GM21367 (cell line): ENCODE measurements at regions not wholly inside any gene's neighbourhood (a gene's known extent, or its start where the extent isn't known, plus 50 kb on each side); places are given as distances from the start of the nearest gene placed in this dataset.

Source experiments
- ATAC-seq: cut with Tn5 transposase; IDR thresholded peaks from one replicate; pipeline ENCODE4 v1.9.1; 2021; ENCODE audit not compliant: unreplicated experiment

DNA sequence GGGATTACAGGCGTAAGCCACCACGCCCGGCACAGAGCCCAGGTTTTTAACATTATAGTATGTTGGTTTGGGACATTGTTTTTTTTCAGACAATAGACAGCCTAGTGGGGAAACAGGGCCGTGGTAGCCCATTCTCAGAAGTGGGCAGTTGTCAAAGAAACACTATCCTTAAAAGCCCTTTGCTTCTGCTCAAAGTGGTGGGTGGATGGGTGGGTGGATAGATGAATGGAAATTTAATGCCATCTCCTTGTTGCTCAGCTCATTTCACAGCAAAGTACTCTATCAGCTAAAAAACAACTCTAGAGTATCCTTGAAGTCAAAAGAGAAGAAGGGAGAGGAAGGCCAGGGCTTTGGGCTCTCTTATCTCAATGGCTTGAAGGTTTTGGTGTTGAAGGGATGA lies 137.8 kb downstream of the RRAGC start:
- no peak for ATAC-seq

DNA sequence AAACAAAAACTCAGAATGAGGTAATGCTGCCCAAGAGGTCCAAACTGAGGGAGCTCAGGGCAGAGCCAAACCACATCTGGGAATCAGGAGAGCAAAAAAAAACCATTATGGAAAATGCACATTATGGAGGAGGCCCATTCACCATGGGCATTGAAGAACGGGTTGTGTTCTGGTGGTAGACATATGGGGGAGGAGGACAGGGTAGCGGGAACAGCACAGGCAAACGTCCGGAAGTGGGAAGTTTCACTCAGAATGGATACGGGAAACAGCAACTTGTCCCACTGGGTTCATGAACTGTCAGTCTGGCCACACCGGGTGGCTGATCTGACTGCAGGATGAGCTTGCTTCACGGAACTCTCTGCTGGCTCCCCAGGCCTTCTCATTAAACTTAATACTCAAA lies 139.7 kb downstream of the RRAGC start:
- ATAC-seq, result no peak

DNA sequence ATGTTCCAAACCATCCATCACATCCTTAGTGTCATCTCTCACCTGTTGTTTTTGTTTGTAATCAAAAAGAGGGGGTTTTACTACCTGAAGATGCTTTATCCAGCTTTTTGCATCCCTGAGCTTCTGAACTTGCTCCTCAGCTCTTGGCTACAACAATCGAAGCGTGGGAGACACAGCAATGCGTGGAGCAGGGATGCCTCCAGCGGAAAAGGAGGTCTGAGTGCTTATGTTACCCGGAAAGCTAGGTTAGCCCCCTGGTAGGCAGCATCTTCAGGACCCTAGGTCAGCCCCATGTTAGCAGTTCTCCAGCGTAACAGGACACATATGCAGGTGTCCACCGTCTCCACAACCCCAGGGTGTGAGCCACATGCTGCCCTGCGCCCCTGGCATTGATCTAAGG lies 141.5 kb downstream of the RRAGC start:
- no peak for ATAC-seq

DNA sequence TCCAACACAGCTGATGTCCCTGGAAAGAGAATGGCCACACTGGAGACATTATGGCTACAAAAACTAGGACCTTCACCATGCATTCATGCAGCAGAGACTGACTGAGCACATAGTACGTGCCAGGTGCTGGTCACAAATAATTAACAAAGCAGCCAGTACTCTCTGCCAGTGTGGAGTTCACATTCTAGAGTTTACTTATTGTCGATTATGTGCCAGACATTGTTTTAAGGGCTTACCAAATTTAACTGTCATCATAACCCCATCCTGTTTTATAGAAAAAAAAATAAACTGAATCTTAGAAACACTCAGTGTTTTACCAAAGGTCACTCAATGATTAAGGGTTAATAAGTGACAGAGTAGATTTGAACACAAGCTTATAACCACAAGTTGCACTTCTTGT lies 143.3 kb downstream of the RRAGC start:
- no peak for ATAC-seq

DNA sequence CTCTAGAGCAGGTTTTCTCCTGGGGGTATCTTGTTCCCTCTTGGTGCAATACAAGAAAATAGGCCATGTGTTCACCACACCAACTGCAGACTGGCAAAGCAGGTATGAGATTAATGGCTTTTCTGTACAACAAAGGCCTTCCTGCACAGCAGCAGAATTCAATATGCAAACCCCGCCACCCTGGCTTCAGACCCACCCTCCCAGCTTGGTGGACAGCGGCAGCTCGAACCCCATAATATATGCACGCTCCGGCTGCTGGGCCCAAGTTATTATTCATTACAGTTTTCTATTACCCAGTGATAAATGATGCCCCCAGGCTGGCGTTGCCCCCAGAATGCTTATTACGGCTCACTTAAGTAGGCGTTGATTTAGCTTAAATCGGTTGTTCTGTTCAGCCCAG lies 144.2 kb downstream of the RRAGC start:
- ATAC-seq, result no peak

DNA sequence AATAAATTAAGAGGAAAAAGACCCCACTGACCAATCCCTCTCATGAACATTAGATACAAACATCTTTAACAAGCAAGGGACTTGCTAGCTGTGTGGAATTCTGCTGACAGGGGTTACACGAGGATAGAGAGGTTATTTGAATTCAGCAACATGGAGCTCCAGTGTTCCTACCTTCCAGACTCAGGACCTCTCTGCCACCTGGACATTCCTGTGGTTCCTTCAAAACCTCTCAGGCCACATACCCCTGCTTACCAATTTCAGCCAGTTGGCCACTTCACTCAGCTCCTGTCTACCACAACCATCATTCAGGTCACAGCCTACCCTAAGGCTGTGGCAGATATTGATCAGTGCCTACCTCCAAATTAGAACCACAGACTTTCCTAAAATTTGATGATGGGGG lies 147.5 kb downstream of the RRAGC start:
- no peak for ATAC-seq

DNA sequence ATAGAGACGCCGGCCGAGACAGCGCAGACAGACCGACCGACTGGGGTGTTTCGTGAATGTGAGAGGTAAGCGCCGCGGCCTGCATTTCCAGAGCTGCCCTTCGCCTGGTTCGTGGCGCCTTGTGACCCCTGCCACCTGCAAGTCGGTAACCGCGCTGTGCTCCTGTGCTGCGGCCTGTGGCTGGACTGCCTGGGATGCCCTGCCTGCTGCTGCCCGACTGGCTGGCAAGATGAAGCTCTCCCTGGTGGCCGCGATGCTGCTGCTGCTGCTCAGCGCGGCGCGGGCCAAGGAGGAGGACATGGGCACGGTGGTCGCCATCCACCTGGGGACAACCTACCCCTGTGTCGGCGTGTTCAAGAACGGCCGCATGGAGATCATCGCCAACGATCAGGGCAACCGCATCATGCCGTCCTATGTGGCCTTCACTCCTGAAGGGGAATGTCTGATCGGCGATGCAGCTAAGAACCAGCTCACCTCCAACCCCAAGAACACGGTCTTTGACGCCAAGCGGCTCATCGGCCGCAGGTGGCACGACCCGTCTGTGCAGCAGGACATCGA lies 150.8 kb downstream of the RRAGC start:
- ATAC-seq, result no peak

DNA sequence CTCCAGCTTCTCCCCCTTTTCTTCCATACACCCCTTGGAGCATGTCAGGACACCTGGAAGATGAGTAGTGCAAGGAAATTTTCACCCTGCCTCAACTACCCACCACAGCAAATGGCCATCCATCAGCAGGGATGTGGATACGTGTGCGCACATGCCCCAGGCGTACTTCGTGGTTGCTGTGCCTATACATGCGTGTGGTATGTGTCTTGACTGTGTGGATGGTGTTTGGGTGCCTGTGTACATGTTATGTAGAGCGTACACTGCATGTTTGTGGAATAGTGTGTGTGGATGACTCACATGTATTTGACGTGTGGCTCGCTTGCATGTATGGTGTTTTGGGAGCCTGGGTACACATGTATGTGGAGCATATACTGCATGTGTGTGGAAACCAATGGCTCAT lies 158.5 kb downstream of the RRAGC start:
- no peak for ATAC-seq

DNA sequence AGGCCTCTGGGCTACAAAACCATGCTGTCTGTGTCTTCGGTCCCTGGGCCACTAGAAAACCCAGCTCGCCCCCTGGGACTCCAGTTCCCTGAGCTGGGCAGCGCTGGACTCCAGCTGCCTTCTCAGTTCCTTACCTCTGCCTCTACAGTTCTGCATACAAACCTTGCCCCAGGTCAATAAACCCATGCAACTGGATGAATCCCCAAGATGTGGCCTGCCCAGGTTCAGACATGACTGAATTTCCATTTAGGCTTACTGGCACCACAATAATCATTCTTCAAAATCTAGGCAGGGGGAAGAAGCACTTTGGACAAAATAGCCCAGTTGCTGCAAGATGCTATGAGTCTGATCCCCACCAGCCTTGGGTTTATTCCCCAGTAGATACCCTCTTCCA lies 159.5 kb downstream of the RRAGC start:
- ATAC-seq, result no peak

DNA sequence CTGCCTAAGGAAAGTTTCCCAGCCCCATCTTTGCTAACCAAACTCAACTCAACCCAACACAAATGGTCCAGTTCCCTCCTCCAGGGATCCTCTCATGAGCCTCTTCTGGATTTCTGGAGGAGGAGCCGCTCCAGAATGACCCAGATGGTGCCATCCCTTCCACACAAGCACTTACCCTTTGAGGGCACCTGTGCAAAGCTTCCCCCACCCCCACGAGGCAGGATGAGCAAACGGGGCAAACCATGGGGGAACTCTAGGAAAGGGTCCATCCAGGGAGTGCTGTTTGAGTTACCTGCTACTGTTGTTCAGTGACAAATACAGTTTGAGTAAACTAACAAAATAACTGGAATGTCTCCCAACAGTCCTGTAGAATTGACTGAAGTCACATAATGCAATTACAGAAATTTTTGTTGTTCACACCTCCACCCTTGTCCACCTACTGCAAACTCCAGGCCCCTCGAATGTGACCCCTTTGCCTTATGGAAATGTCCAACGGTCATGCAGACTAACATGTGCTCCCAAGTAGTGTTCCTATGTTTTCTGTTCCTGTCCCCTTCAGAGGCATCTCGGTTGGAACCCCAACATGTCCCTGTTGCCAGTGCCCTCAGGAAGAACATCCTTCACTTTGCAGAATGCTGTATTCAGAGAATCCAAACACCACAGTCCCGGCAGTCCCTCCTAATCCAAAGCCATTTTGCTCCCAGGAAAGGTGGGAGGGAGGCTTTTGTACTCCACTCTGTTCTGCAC lies 160.1 kb downstream of the RRAGC start:
- ATAC-seq, result no peak

DNA sequence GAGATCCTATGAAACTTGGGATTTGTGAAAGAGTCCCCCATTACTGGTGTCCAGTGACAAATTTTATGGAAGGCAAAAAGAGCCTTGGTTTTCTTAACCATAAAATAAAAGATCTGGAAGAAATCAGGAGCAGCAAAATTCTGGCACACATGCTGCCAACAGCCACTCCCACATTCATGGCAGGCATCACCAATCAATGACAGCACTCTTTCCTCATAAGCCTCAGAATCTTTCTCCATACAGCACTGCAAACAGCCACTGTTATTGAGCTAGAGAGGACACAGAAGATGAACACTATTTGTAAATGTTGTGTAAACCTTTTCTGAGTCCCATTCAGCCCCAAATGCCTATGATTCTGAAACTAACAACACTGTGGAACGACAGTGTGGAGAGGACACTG lies 162.2 kb downstream of the RRAGC start:
- no peak for ATAC-seq

DNA sequence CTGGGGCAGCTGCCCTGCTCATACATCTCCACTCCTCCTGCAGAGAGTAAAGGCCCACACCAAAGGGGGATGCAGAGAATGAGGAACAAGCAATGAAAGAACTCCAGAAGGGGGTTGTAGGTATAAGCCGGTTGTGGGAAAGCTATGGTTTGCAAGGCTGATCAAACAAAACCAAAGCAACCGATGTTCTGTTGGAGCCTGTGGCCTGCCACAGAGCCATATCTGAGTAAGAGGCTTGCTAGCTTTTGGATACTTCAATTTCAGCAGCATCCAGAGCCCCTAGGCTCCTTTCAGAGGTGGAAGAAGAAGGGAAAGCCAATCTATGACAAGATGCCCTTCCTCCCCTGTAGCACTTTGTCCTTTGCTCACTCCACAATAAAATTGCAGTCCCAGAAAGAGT lies 163.2 kb downstream of the RRAGC start:
- ATAC-seq, result no peak

DNA sequence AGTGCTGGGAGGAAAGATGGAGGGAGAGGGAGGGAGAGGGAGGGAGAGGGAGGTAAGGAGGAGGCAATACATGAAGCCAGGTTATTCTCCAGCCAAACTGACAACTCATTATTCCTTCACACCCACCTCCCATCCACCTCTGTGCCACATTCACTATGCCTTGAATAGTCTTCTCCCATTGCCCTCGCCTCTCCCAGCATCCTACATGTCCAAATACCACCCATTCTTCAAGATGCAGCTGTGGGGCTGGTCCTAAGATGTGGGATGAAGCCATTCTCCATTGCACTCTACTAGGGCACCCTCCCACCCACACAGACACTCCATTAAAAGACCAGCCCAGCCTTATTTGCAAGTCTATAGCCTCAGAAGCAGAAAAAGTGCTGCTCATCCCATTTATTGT lies 165.8 kb downstream of the RRAGC start:
- ATAC-seq, result no peak

DNA sequence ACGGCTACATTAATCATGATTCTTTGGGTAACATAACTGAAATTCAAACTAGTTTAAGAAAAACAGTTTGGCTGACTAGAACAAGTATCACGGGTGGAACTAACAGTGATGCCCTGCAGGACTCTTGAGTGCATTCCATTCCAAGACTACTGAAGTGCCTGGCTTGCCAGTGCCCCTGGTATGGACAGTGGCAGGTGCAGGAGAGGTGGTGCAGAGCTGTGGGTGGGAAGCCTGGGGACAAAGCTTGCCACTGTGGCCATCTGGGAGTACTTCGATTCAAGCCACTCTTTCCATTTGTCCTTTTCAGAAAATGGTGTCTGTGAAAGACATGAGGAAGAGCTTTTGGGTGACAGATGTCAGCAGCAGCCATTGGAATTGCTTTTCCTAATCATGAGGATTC lies 166.5 kb downstream of the RRAGC start:
- ATAC-seq, result no peak

DNA sequence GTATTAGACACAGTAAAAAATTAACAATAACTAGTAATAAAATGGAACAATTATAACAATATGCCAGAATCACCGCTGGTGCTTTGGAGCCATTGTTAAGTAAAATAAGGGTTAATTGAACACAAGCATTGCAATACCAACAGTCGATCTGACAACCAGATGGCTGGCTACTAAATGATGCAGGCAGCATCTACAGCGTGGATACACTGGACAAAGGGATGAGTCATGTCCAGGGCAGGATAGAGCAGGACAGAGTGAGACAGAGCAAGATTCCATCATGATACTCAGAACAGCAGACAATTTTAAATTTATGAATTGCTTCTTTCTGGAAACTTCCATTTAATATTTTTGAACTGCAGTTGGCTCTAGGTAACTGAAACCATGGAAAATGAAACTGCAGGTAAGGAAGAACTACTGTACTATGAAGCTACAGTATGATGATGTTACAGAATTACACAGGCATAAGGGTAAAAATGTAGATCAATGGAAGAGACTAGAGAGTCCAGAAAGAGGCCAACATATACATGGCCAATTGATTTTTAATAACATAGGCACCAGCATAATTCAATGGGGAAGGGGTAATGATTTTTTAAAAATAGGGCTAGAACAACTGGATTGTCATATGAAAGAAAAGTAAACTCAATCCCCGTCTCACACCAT lies 168.7 kb downstream of the RRAGC start:
- ATAC-seq, result no peak

DNA sequence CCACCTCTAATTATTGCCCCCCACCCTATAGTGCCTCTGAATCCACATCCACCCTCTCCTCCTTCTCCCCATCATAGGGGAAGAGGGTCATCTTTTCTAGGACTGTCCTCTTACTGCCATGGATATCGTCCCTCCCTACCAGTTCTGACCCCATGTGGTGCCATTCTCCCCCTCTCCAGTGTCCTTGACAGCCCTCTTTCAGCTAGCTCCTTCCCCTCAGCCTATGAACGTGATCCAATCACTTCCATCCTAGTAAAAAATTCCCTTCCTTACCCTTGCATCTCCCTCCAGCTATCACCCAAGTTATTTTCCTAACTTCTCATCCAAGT lies 172.7 kb downstream of the RRAGC start:
- no peak for ATAC-seq

DNA sequence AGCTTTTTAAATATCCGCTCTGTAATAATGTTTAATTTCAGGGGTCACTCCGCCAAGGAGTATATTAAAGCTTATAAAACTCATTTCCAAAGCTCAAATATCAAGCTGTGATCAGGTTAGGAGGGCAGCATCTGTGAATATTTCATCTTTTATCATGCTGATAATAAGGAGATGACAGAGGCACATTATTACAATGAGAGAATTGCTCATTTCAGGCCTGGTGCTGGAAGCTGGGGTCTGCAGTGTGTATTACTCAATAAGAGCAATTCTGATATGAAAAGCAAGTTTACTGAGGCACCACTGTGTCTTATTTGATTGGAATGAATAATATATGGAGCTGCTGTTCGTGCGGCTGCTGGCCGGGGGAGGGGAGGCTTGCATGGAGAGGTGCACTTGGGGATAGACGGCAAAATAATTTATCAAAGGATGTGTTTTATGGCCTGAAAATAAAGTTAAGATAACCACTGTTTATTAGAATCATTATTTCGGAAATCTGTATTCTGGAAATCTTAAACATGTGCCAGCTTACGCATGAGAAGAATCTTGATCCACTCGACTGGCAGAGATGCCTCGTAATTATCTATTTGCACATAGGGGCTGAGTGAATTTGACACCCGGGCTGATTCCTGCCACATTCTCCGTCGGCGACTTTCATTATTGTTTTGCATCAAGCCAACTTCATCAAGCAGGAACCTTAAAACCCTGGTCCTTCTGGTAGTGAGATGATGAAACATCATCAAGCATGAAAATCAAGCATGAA lies 173.2 kb downstream of the RRAGC start:
- ATAC-seq, result no peak

DNA sequence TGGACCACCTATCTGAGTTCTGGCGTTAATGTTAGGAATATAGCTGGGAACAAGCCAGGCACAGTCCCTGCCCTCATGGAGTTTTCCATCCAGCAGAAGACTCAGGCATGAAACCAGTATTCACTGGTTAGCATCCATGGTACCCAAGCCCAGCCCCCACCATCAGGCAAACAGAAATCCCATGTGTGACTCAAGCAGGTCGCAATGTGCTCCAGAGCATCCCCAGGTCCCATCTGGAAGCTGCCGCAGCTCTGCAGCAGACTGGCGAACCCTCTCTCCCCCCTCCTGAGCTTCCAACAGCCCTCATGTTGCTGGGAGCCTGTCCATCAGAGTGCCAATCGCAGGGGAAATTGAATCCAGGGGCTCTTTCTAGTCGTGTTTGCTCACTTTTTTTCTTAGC lies 174.2 kb downstream of the RRAGC start:
- ATAC-seq, result no peak

DNA sequence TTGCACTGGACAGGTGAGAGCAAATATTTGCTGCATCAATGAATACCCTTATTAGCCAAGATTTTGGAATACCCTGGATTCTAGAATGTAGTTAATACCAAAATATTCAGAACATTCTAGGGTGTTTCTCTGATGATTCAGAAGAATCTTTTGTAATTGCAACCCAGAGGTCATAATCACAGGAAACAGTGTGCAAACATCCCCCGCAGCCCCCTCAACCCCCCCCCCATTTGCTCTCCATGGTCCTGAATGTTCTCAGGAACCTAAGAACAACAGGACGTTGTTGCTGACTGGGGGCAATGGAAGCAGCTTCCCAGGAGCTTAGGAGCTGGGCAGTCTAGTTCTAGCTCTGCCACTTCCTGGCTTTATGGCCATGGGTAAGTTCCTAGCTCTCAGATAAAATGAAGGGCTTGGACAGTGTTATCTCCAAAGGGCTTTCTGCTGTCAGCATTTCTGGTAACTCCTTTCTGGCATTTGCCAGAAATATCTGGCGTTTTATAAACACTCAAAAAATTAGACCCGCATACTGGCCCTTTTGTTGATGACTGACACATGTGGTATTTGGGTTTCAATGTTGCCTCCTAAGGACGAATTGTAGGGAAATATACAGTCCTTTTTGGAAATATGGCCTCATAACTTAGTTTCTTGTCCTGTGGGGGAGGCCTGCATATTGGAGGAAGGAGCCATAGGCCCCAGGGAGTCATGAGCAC lies 178.6 kb downstream of the RRAGC start:
- no peak for ATAC-seq

DNA sequence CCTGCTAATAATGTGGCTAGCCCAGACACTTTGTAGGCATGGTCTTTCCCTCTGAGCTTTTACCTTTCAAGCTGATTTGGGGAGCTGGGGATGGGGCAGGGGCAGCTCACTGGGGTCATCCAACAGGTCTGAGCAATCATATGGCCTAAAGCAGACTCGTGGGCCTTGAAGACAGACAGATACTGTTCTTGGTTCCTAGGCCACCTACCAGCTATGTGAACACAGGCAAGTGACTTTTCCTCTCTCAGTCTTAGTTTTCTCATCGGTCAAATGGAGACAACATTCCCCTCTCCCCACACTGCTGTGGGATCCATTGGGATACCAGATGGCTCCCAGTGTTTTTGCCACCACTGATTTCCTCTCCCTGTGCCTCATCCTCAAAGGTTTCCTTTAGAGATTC lies 181.8 kb downstream of the RRAGC start:
- ATAC-seq, result no peak

DNA sequence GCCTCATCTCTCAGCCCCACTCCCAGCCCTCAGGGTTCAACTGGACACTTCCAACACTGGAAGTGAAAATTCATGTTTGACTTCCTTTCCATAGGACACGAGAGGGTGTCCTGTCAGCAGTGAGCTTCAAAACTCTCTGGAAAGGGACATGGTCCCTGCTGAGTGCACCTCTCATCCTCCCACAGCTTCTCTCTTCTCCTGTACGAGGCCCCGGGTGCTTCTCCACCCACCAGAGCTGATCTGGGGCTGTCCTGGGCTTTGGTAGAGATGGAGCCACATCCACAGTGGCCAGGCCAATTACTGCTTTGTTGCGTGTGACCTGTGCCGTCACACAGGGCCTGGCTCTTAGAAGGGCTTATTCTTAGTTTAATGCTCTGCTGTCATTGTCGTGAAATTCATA lies 182.3 kb downstream of the RRAGC start:
- ATAC-seq, result no peak
